A549 (cell line): ENCODE measurements at regions not wholly inside any gene's neighbourhood (a gene's known extent, or its start where the extent isn't known, plus 50 kb on each side); places are given as distances from the start of the nearest gene placed in this dataset.

Experiments
- ATAC-seq, 2 experiments: fragments of 200-7000 bp in 1 of 2; fragments of >200 bp in 1 of 2; cut with Nextera tagmentation in 1 of 2; cut with Tn5 transposase in 1 of 2; 3 replicates each; pipeline versions ENCODE4 v1.8.0 to v1.9.1; 2018 to 2020; ENCODE audit warnings: mild to moderate bottlenecking in 1 of 2, moderate library complexity in 1 of 2
- CTCF ChIA-PET: fragments of 300-600 bp; sonication (Branson Sonifier 250); formaldehyde crosslinking; extraction: SDS; loops from one replicate; lab custom pipeline; 2021; ENCODE audit warnings: antibody characterized with exemption, inconsistent platforms; lab: Yijun Ruan, JAX
- POLR2A ChIA-PET: fragments of 350-600 bp; formaldehyde crosslinking; extraction: SDS; loops from one replicate; lab custom pipeline; 2021; ENCODE audit warnings: antibody characterized with exemption, inconsistent platforms; lab: Yijun Ruan, JAX
- DNase-seq, 2 experiments: peaks; one replicate each; pipeline versions ENCODE4 v3.0.0 to v3.0.0-alpha.2; 2011 to 2016; ENCODE audit warnings: low read depth in 1 of 2, low spot score in 1 of 2
- FAIRE-seq: peaks from 2 replicates; lab custom pipeline; 2011; peaks lifted over from hg19 to GRCh38; lab: Jason Lieb, UNC
- H3K27ac ChIP-seq, 2 experiments: fragments of >200 bp; sonication (Bioruptor Twin); formaldehyde crosslinking; 3 replicates each; pipeline ENCODE4 v1.5.1; 2016 to 2017
- H3K4me1 ChIP-seq: fragments of >200 bp; sonication (Bioruptor Twin); formaldehyde crosslinking; 3 replicates; pipeline ENCODE4 v1.6.1; 2016
- H3K4me2 ChIP-seq: fragments of >200 bp; sonication (Bioruptor Twin); formaldehyde crosslinking; 3 replicates; pipeline ENCODE4 v1.6.1; 2016
- H3K4me3 ChIP-seq: fragments of >200 bp; sonication (Bioruptor Twin); formaldehyde crosslinking; 3 replicates; pipeline ENCODE4 v1.5.1; 2016
- H3K9me3 ChIP-seq: fragments of >200 bp; sonication (Bioruptor Twin); formaldehyde crosslinking; 3 replicates; pipeline ENCODE4 v1.6.1; 2016
- ATOH8 ChIP-seq: fragments of 250-450 bp; sonication (Bioruptor Pico); IDR thresholded peaks from 2 replicates; pipeline ENCODE4 v1.5.0; 2020; ENCODE audit warnings: low read depth, mild to moderate bottlenecking, moderate library complexity
- CBX2 ChIP-seq: fragments of 200-600 bp; sonication (generic); IDR thresholded peaks from 2 replicates; pipeline ENCODE4 v1.6.1; 2016; ENCODE audit warnings: low read depth, mild to moderate bottlenecking, borderline replicate concordance
- HES2 ChIP-seq: fragments of >200 bp; sonication (Bioruptor Twin); formaldehyde crosslinking; IDR thresholded peaks from 2 replicates; pipeline ENCODE4 v1.6.1; 2016
- HMGXB4 ChIP-seq: fragments of 250-450 bp; sonication (Bioruptor Pico); IDR thresholded peaks from 2 replicates; pipeline ENCODE4 v1.5.0; 2021; ENCODE audit warnings: mild to moderate bottlenecking, moderate library complexity, borderline replicate concordance
- HOXA7 ChIP-seq: fragments of 250-450 bp; sonication (Bioruptor Pico); IDR thresholded peaks from 2 replicates; pipeline ENCODE4 v1.5.0; 2020; ENCODE audit warnings: mild to moderate bottlenecking, moderate library complexity
- KDM1A ChIP-seq: fragments of 200-600 bp; sonication (generic); IDR thresholded peaks from 2 replicates; pipeline ENCODE4 v1.6.1; 2016; ENCODE audit warnings: low read depth, mild to moderate bottlenecking
- MAFK ChIP-seq: fragments of 450-650 bp; IDR thresholded peaks from 2 replicates; pipeline ENCODE4 v1.6.1; 2014; ENCODE audit not compliant: partially characterized antibody
- NFE2L2 ChIP-seq: fragments of 150-350 bp; conservative IDR thresholded peaks from 2 replicates; pipeline ENCODE4 v1.6.1; 2014; ENCODE audit warnings: low read length
- NPAS2 ChIP-seq: fragments of 250-450 bp; sonication (Bioruptor Pico); IDR thresholded peaks from 2 replicates; pipeline ENCODE4 v1.8.0; 2022; ENCODE audit warnings: mild to moderate bottlenecking, moderate library complexity, borderline replicate concordance
- PHF8 ChIP-seq: fragments of 200-600 bp; sonication (generic); IDR thresholded peaks from 2 replicates; pipeline ENCODE4 v1.6.1; 2016; ENCODE audit warnings: low read depth, mild to moderate bottlenecking, antibody characterized with exemption, moderate library complexity, borderline replicate concordance
- SREBF2 ChIP-seq: fragments of 450-650 bp; IDR thresholded peaks from 2 replicates; pipeline ENCODE4 v1.6.1; 2014; ENCODE audit warnings: mild to moderate bottlenecking, moderate library complexity
- TFCP2L1 ChIP-seq: fragments of 250-450 bp; sonication (Bioruptor Pico); IDR thresholded peaks from 2 replicates; pipeline ENCODE4 v1.5.0; 2021; ENCODE audit warnings: mild to moderate bottlenecking
- ZNF302 ChIP-seq: fragments of 250-450 bp; sonication (Bioruptor Pico); IDR thresholded peaks from 2 replicates; pipeline ENCODE4 v1.9.0; 2021; ENCODE audit warnings: inconsistent platforms, mild to moderate bottlenecking, moderate library complexity
- WGBS: methylation state at CpG from one replicate; pipeline ENCODE4 v1.1.6; 2017; ENCODE audit errors: missing lambda C conversion rate; 5-methylcytosine and 5-hydroxymethylcytosine counted together

GRCh38 chr18:78725426-78725825 lies 254.2 kb upstream of the SALL3 start:
- TF ChIP-seq HMGXB4, result no peak
- no peak for TF ChIP-seq NPAS2 (CRISPR knock-in tag)
- H3K27ac ChIP-seq, result no peak overlapping the region
- ATAC-seq (no peak), FAIRE-seq (no peak), DNase-seq (no peak)
- no peaks in the 10 kb centered on the region for H3K9me3 ChIP-seq
- ChIA-PET CTCF (no interaction called here), POLR2A (no interaction called here)
- H3K4me3 ChIP-seq, result no peak overlapping the region
- 31% methylated on average over 7 of the region's 10 CpGs for WGBS
- no peaks in the 10 kb centered on the region for H3K4me1 ChIP-seq
- no peak overlapping the region for H3K4me2 ChIP-seq

- H3K27ac ChIP-seq, result no peak overlapping the region
- CTCF ChIA-PET, result interaction anchor here (1.1 kb wide), 1 partner anchor 30 kb away, joined by 3 read pairs; no protein-coding TSS in a partner anchor
Observed at GRCh38 chr18:78726326-78727056, 253.1 kb upstream of the SALL3 start.

GRCh38 chr18:78727057-78727739 lies 252.4 kb upstream of the SALL3 start:
- Histone ChIP-seq H3K9me3 (no peaks in the 10 kb centered on the region), H3K4me1 (no peaks in the 10 kb centered on the region), H3K27ac (no peak overlapping the region), H3K4me3 (no peak overlapping the region), H3K4me2 (no peak overlapping the region)
- POLR2A ChIA-PET, result no interaction called here
- no peak for ATAC-seq
- no peak for TF ChIP-seq HOXA7 (CRISPR knock-in tag)
- CTCF ChIA-PET, result interaction anchor here (1.1 kb wide), 1 partner anchor 29 kb away, joined by 3 read pairs; no protein-coding TSS in a partner anchor
- DNase-seq, result no peak
- FAIRE-seq, result no peak
- WGBS, result 47% methylated on average over 12 of the region's 25 CpGs

More at GRCh38 chr18:78726326-78727056, 253.1 kb upstream of the SALL3 start:
- no peak overlapping the region for H3K4me2 ChIP-seq
- no peak for DNase-seq
- WGBS, result 27% methylated on average over 18 of the region's 50 CpGs
- FAIRE-seq, result no peak
- no peaks in the 10 kb centered on the region for H3K4me1 ChIP-seq
- POLR2A ChIA-PET, result no interaction called here
- H3K9me3 ChIP-seq, result no peaks in the 10 kb centered on the region
- no peak for ATAC-seq
- H3K4me3 ChIP-seq, result no peak overlapping the region
- TF ChIP-seq NFE2L2, result no peak
- TF ChIP-seq SREBF2, result no peak
- no peak for TF ChIP-seq KDM1A

- 41% methylated on average over 17 of the region's 22 CpGs for WGBS
- Histone ChIP-seq H3K4me1 (no peaks in the 10 kb centered on the region), H3K27ac (no peak overlapping the region), H3K9me3 (no peaks in the 10 kb centered on the region), H3K4me2 (no peak overlapping the region), H3K4me3 (no peak overlapping the region)
- ATAC-seq (no peak), DNase-seq (no peak), FAIRE-seq (no peak)
- POLR2A ChIA-PET, result no interaction called here
- CTCF ChIA-PET, result interaction anchor here (1.1 kb wide), 1 partner anchor 28 kb away, joined by 3 read pairs; no protein-coding TSS in a partner anchor
- TF ChIP-seq CBX2, result no peak
- no peak for TF ChIP-seq HES2
- TF ChIP-seq MAFK, result peak; percentile 45
- TF ChIP-seq PHF8, result no peak
- TF ChIP-seq ZNF302 (CRISPR knock-in tag), result no peak
- TF ChIP-seq ATOH8, result no peak
- no peak for TF ChIP-seq TFCP2L1 (CRISPR knock-in tag)
Observed at GRCh38 chr18:78727877-78728783, 251.5 kb upstream of the SALL3 start.
